ENCODE measurements at regions not wholly inside any gene's neighbourhood (a gene's known extent, or its start where the extent isn't known, plus 50 kb on each side); places are given as distances from the start of the nearest gene placed in this dataset.
"Not testable (repeated sequence)": the region's sequence is repeated elsewhere in the genome, so short reads cannot be mapped to it uniquely, and the experiment has no call there.

DNA sequence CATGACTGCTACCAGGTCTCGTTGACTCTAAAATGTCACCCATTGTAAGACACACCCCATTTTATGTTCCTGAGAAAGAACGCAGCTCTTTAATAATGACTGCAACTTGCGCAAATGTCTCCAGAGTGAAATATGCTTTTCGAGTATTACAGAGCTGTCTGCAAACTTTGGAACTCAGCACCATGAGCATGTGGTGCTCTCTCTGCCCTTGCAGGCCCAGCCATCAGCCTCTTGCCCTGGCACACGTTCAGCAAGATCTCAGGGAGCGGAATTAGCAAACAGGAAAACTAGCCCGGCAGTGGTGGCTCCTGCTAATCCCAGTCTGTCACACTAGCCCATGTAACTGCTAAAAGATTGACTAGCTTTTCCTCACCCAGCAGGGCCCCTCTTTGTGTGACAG is 114.5 kb upstream of the SLC1A3 start:
- Histone ChIP-seq H4K20me1 (no peaks in the 10 kb centered on the region), H3K4me3 (no peak overlapping the region), H3K9me3 (replicated peaks in 1 of 11) (peaks cover 0 to 8% (median 0%) of the 10 kb centered on the region in 11 experiments; a peak in 2 of 22 replicates), H3K4me1 (peaks cover 0 to under 1% (median 0%) of the 10 kb centered on the region in 10 experiments; a peak in 1 of 20 replicates), H3K27ac (no peak overlapping the region), H3K36me3 (no peaks in the 10 kb centered on the region), H3K4me2 (no peak overlapping the region), H3K9ac (no peak overlapping the region), H3K27me3 (no peaks in the 10 kb centered on the region)
- TF ChIP-seq Cebpa-rat (IDR thresholded peaks at IDR 0.05) = no peak

DNA sequence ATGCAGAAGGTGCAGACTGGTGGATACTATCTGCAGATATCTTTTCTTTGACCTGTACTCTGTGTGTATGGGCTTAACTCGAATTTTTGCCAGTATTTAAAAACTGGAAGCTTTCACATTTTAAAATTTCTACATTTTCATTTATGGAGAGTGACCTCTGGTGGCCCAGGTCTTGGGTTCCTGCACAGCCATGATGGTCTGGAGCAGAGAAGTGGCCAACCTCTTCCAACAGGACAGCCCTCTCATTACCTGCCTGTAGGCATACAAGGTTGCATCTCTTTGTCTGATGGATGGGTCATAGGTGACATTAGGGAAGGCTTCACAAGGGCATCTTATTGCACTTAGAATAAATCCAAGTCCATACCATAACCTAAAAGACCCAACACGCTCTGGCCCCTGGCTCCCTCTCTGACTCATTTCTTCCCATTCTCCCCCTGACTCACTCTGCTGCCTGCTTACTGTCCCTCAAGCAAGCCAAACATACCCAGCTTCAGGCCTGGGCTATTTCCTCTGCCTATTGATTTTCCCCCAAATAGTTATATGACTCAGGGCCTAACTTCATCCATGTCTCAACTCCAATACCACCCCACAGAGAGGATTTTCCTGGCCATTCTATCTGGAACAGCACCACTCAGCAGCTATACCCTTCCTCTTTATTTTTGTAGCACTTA is 113.3 kb upstream of the SLC1A3 start:
- Histone ChIP-seq H3K9ac (no peak overlapping the region), H4K20me1 (no peaks in the 10 kb centered on the region), H3K36me3 (no peaks in the 10 kb centered on the region), H3K27me3 (no peaks in the 10 kb centered on the region), H3K9me3 (replicated peaks in 1 of 11) (peaks cover 0 to 6% (median 0%) of the 10 kb centered on the region in 11 experiments; a peak in 2 of 22 replicates), H3K4me2 (no peak overlapping the region), H3K4me3 (no peak overlapping the region), H3K4me1 (peaks cover 0 to 6% (median 0%) of the 10 kb centered on the region in 10 experiments; a peak in 2 of 20 replicates), H3K27ac (no peak overlapping the region)
- no peak for TF ChIP-seq Cebpa-rat (IDR thresholded peaks at IDR 0.05)

GRCh38 chr5:36494028-36494427 is 112.4 kb upstream of the SLC1A3 start:
- H3K36me3 ChIP-seq = no peaks in the 10 kb centered on the region
- no peak overlapping the region for H3K4me3 ChIP-seq
- no peak overlapping the region for H3K4me2 ChIP-seq
- H4K20me1 ChIP-seq = no peaks in the 10 kb centered on the region
- no peaks in the 10 kb centered on the region for H3K27me3 ChIP-seq
- H3K4me1 ChIP-seq = peaks cover 0 to 14% (median 0%) of the 10 kb centered on the region in 10 experiments; a peak in 6 of 20 replicates
- H3K9ac ChIP-seq = no peak overlapping the region
- H3K9me3 ChIP-seq (replicated peaks in 1 of 11) = peaks cover 0 to 8% (median 0%) of the 10 kb centered on the region in 11 experiments; a peak in 3 of 22 replicates
- no peak for TF ChIP-seq Cebpa-rat (IDR thresholded peaks at IDR 0.05)
- no peak overlapping the region for H3K27ac ChIP-seq

- Histone ChIP-seq H3K9ac (no peak overlapping the region), H3K4me3 (no peak overlapping the region), H3K9me3 (replicated peaks in 1 of 11) (peaks cover 0 to 18% (median 0%) of the 10 kb centered on the region in 11 experiments; a peak in 8 of 22 replicates), H3K4me1 (peaks cover 0 to 22% (median 0%) of the 10 kb centered on the region in 10 experiments; a peak in 7 of 20 replicates), H4K20me1 (no peaks in the 10 kb centered on the region), H3K36me3 (no peaks in the 10 kb centered on the region), H3K27me3 (no peaks in the 10 kb centered on the region), H3K4me2 (no peak overlapping the region), H3K27ac (no peak overlapping the region)
- no peak for TF ChIP-seq Cebpa-rat (IDR thresholded peaks at IDR 0.05)
These were observed 111.4 kb upstream of the SLC1A3 start for GRCh38 chr5:36494841-36495601.

- Histone ChIP-seq H3K9me3 (replicated peaks in 1 of 11) (peaks cover 0 to 22% (median 0%) of the 10 kb centered on the region in 11 experiments; a peak in 8 of 22 replicates), H3K27me3 (no peaks in the 10 kb centered on the region), H3K4me1 (peaks cover 0 to 22% (median 0%) of the 10 kb centered on the region in 10 experiments; a peak in 7 of 20 replicates), H3K27ac (no peak overlapping the region), H3K4me3 (no peak overlapping the region), H3K9ac (no peak overlapping the region), H4K20me1 (no peaks in the 10 kb centered on the region), H3K4me2 (no peak overlapping the region), H3K36me3 (no peaks in the 10 kb centered on the region)
- no peak for TF ChIP-seq Cebpa-rat (IDR thresholded peaks at IDR 0.05)
These were observed 110.8 kb upstream of the SLC1A3 start for GRCh38 chr5:36495611-36496010.

DNA sequence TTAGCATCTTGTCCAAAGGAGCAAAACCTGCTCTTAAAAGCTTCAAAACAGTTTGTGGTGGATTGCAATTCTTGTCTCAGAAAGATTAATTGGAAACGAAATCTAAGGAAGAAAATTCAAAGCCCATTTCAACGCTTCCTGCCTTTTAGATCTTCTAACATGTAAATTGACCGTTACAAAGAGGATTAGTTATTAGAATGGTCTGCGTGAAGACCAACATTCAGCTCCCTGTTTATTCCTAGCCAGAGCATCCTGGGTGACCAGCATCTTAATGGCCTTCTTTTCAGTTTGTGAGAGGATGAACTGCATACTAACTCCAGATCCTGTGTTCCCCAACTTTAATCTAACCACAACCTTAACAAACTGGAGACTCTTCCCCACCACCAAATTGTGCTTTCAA is 109.9 kb upstream of the SLC1A3 start:
- H4K20me1 ChIP-seq = no peaks in the 10 kb centered on the region
- peaks cover 0 to 31% (median 0%) of the 10 kb centered on the region in 11 experiments; a peak in 8 of 22 replicates for H3K9me3 ChIP-seq (replicated peaks in 1 of 11)
- no peak overlapping the region for H3K27ac ChIP-seq
- no peaks in the 10 kb centered on the region for H3K27me3 ChIP-seq
- H3K9ac ChIP-seq = no peak overlapping the region
- no peak overlapping the region for H3K4me3 ChIP-seq
- H3K36me3 ChIP-seq = no peaks in the 10 kb centered on the region
- H3K4me2 ChIP-seq = no peak overlapping the region
- H3K4me1 ChIP-seq = peaks cover 0 to 22% (median 0%) of the 10 kb centered on the region in 10 experiments; a peak in 7 of 20 replicates
- no peak for TF ChIP-seq Cebpa-rat (IDR thresholded peaks at IDR 0.05)

- Histone ChIP-seq H3K9ac (no peak overlapping the region), H3K4me1 (peaks cover 0 to 20% (median 0%) of the 10 kb centered on the region in 10 experiments; a peak in 7 of 20 replicates), H3K36me3 (no peaks in the 10 kb centered on the region), H3K27me3 (no peaks in the 10 kb centered on the region), H3K4me3 (no peak overlapping the region), H3K4me2 (no peak overlapping the region), H3K27ac (no peak overlapping the region), H3K9me3 (replicated peaks in 1 of 11) (peaks cover 0 to 34% (median 0%) of the 10 kb centered on the region in 11 experiments; a peak in 8 of 22 replicates), H4K20me1 (no peaks in the 10 kb centered on the region)
- TF ChIP-seq Cebpa-rat (IDR thresholded peaks at IDR 0.05) = no peak
These were observed 103.8 kb upstream of the SLC1A3 start for GRCh38 chr5:36502608-36503007.

DNA sequence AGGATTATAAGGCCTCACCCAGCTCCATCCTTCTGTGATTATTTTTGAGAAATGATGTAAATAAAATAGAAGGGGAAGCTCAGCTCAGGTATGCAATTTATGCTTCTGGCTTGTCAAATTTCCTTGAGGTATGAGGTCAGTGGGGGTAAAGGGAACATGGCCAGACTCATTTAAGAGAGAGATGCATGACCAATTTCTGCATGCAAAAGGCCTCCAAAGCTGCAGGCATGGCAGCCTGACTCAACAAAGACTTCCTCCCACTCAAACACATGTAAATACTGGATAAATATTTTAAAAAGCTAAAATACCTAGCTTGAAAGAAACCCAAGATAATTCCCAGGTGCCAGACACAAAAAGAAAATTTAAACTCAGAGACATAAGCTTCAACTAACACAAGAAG is 101.4 kb upstream of the SLC1A3 start:
- Histone ChIP-seq H3K27me3 (no peaks in the 10 kb centered on the region), H3K4me2 (no peak overlapping the region), H3K9me3 (replicated peaks in 1 of 11) (peaks cover 0 to 24% (median 17%) of the 10 kb centered on the region in 11 experiments; a peak in 17 of 22 replicates), H3K27ac (no peak overlapping the region), H3K4me1 (peaks cover 0 to 13% (median 5%) of the 10 kb centered on the region in 10 experiments; a peak in 8 of 20 replicates), H3K4me3 (no peak overlapping the region), H3K36me3 (no peaks in the 10 kb centered on the region; a peak in 1 of 22 replicates), H4K20me1 (no peaks in the 10 kb centered on the region), H3K9ac (no peak overlapping the region)
- TF ChIP-seq Cebpa-rat (IDR thresholded peaks at IDR 0.05) = no peak

GRCh38 chr5:36507332-36507952 is 99.0 kb upstream of the SLC1A3 start:
- Histone ChIP-seq H3K4me3 (no peak overlapping the region), H3K4me1 (peaks cover 0 to 13% (median 5%) of the 10 kb centered on the region in 10 experiments; a peak in 8 of 20 replicates), H3K27me3 (no peaks in the 10 kb centered on the region), H3K27ac (no peak overlapping the region), H4K20me1 (no peaks in the 10 kb centered on the region), H3K36me3 (no peaks in the 10 kb centered on the region; a peak in 1 of 22 replicates), H3K4me2 (no peak overlapping the region), H3K9me3 (replicated peaks in 1 of 11) (peaks cover 0 to 29% (median 16%) of the 10 kb centered on the region in 11 experiments; a peak in 16 of 22 replicates), H3K9ac (no peak overlapping the region)
- TF ChIP-seq Cebpa-rat (IDR thresholded peaks at IDR 0.05) = no peak

DNA sequence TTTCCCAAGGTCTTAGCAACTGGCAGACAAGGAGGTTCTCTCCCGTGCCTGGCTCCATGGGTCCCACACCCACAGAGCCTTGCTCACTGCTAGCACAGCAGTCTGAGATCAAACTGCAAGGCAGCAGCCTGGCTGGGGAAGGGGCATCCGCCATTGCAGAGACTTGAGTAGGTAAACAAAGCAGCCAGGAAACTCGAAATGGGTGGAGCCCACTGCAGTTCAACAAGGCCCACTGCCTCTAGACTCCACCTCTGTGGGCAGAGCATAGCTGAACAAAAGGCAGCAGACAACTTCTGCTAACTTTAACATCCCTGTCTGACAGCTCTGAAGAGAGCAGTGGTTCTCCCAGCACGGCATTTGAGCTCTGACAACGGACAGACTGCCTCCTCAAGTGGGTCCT is 98.1 kb upstream of the SLC1A3 start:
- Histone ChIP-seq H3K27ac (peak overlapping the region in 3 of 11 experiments; percentile 21 to 40 (median 26); a peak in 4 of 22 replicates), H3K9me3 (replicated peaks in 1 of 11) (peaks cover 0 to 29% (median 16%) of the 10 kb centered on the region in 11 experiments; a peak in 16 of 22 replicates), H3K4me1 (peaks cover 0 to 13% (median 5%) of the 10 kb centered on the region in 10 experiments; a peak in 8 of 20 replicates), H3K4me2 (peak overlapping the region in 6 of 11 experiments; percentile 1 to 40 (median 24); a peak in 5 of 22 replicates)
- not testable (repeated sequence) for H3K9ac ChIP-seq, H3K4me3 ChIP-seq, H4K20me1 ChIP-seq, H3K36me3 ChIP-seq, H3K27me3 ChIP-seq

DNA sequence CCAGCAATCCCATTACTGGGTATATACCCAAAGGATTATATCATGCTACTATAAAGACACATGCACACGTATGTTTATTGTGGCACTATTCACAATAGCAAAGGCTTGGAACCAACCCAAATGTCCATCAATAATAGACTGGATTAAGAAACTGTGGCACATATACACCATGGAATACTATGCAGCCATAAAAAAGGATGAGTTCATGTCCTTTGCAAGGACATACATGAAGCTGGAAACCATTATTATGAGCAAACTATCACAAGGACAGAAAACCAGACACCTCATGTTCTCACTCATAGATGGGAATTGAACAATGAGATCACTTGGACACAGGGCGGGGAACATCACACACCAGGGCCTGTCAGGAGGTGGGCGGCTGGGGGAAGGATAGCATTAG is 92.8 kb upstream of the SLC1A3 start:
- H3K4me1 ChIP-seq, H3K4me3 ChIP-seq, H3K27ac ChIP-seq, H3K4me2 ChIP-seq, H3K27me3 ChIP-seq, H4K20me1 ChIP-seq, H3K9ac ChIP-seq, H3K36me3 ChIP-seq: not testable (repeated sequence)
- H3K9me3 ChIP-seq (replicated peaks in 1 of 11) = peaks cover 9 to 28% (median 19%) of the 10 kb centered on the region in 11 experiments; a peak in 19 of 22 replicates
